GM12873 (cell line): ENCODE measurements at regions not wholly inside any gene's neighbourhood (a gene's known extent, or its start where the extent isn't known, plus 50 kb on each side); places are given as distances from the start of the nearest gene placed in this dataset.

Source experiments
- TF ChIP-seq, protein P1 (sequence below): IDR thresholded peaks from 2 replicates; pipeline ENCODE4 v1.5.1; 2012; ENCODE audit warnings: low read depth, mild to moderate bottlenecking, moderate library complexity, low read length, control low read depth; ENCODE audit not compliant: insufficient read depth; ENCODE audit errors: missing control alignments

GRCh38 chr17:65324611-65325342, 187.6 kb downstream of the RGS9 start:
- TF ChIP-seq, protein P1, sequence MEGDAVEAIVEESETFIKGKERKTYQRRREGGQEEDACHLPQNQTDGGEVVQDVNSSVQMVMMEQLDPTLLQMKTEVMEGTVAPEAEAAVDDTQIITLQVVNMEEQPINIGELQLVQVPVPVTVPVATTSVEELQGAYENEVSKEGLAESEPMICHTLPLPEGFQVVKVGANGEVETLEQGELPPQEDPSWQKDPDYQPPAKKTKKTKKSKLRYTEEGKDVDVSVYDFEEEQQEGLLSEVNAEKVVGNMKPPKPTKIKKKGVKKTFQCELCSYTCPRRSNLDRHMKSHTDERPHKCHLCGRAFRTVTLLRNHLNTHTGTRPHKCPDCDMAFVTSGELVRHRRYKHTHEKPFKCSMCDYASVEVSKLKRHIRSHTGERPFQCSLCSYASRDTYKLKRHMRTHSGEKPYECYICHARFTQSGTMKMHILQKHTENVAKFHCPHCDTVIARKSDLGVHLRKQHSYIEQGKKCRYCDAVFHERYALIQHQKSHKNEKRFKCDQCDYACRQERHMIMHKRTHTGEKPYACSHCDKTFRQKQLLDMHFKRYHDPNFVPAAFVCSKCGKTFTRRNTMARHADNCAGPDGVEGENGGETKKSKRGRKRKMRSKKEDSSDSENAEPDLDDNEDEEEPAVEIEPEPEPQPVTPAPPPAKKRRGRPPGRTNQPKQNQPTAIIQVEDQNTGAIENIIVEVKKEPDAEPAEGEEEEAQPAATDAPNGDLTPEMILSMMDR: no peak

- TF ChIP-seq, protein P1: no peak
Observed at GRCh38 chr17:65323049-65323448, 185.9 kb downstream of the RGS9 start.

- TF ChIP-seq, protein P1: no peak
Observed at GRCh38 chr17:65320820-65321219, 183.7 kb downstream of the RGS9 start.

GRCh38 chr17:65314212-65314611, 177.0 kb downstream of the RGS9 start:
- TF ChIP-seq, protein P1: no peak

GRCh38 chr17:65312718-65313377, 175.7 kb downstream of the RGS9 start:
- TF ChIP-seq, protein P1: no peak

GRCh38 chr17:65311261-65311660, 174.1 kb downstream of the RGS9 start:
- TF ChIP-seq, protein P1: no peak

- TF ChIP-seq, protein P1: no peak
Observed at GRCh38 chr17:65307961-65308316, 170.8 kb downstream of the RGS9 start.
